ENCODE measurements at regions not wholly inside any gene's neighbourhood (a gene's known extent, or its start where the extent isn't known, plus 50 kb on each side); places are given as distances from the start of the nearest gene placed in this dataset.

- intact Hi-C loops (cut with DNase I; ENCODE audit: low total_unique reads): no loop called here
- peaks cover 0 to 5% of the 10 kb centered on the region in 2 donors for H3K9me3 ChIP-seq
- H3K27ac ChIP-seq: no peak overlapping the region
- no peak for DNase-seq (ENCODE audit: low spot score in 2 of 2)
- TF ChIP-seq POLR2AphosphoS5 (IDR thresholded peaks at IDR 0.05): no peak
- TF ChIP-seq POLR2A (IDR thresholded peaks at IDR 0.05): no peak
- TF ChIP-seq, protein P1, sequence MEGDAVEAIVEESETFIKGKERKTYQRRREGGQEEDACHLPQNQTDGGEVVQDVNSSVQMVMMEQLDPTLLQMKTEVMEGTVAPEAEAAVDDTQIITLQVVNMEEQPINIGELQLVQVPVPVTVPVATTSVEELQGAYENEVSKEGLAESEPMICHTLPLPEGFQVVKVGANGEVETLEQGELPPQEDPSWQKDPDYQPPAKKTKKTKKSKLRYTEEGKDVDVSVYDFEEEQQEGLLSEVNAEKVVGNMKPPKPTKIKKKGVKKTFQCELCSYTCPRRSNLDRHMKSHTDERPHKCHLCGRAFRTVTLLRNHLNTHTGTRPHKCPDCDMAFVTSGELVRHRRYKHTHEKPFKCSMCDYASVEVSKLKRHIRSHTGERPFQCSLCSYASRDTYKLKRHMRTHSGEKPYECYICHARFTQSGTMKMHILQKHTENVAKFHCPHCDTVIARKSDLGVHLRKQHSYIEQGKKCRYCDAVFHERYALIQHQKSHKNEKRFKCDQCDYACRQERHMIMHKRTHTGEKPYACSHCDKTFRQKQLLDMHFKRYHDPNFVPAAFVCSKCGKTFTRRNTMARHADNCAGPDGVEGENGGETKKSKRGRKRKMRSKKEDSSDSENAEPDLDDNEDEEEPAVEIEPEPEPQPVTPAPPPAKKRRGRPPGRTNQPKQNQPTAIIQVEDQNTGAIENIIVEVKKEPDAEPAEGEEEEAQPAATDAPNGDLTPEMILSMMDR (IDR thresholded peaks at IDR 0.05): no peak
- no peaks in the 10 kb centered on the region for H3K4me1 ChIP-seq
- no peak overlapping the region for H3K4me3 ChIP-seq
- no peaks in the 10 kb centered on the region for H3K27me3 ChIP-seq
- no peaks in the 10 kb centered on the region for H3K36me3 ChIP-seq
These were observed 337.4 kb upstream of the SLC14A2 start for GRCh38 chr18:45277908-45278307.

GRCh38 chr18:45280481-45281276, 334.6 kb upstream of the SLC14A2 start:
- Histone ChIP-seq H3K36me3 (no peaks in the 10 kb centered on the region), H3K27me3 (no peaks in the 10 kb centered on the region), H3K9me3 (no peaks in the 10 kb centered on the region), H3K27ac (no peak overlapping the region), H3K4me3 (no peak overlapping the region), H3K4me1 (no peaks in the 10 kb centered on the region)
- TF ChIP-seq POLR2AphosphoS5 (IDR thresholded peaks at IDR 0.05) (no peak), POLR2A (IDR thresholded peaks at IDR 0.05) (no peak)
- TF ChIP-seq, protein P1 (IDR thresholded peaks at IDR 0.05): no peak
- no peak for DNase-seq (ENCODE audit: low spot score in 2 of 2)
- intact Hi-C loops (cut with DNase I; ENCODE audit: low total_unique reads): no loop called here

DNA sequence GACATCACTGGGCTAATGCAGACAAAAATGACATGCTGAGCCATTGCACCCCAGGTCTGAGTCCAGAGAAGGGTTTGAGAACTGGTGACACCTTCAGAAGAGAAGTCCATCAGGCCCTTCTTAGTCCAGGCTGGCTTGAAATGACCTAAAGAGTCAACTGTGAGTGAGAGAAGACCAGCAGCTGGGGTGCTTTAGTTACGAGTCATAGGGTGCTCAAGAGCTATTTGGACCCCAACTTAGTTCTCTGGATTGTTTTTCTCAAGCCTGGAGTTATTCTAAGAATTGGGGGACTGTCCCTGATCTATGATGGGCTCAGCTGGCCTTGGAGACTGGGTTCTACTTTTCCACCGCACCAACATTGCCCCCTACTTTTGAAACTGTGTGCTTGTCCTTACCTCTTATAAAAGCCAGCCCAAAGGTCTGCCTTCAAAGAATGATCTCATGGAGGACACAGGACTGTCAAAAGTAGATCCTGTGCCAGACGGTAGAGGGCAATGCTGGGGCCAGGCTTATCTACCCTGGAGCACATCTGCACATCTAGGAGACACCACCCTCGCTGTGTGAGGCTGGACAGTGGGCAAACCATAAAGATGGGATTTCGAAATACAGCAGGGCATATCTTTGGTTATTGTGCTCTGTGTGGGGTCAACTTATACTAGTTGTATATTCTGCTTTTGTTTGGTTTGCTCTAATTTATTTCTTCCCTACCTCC, 333.0 kb upstream of the SLC14A2 start:
- no peak for DNase-seq (ENCODE audit: low spot score in 2 of 2)
- Histone ChIP-seq H3K4me1 (no peaks in the 10 kb centered on the region), H3K9me3 (no peaks in the 10 kb centered on the region), H3K27ac (no peak overlapping the region), H3K27me3 (no peaks in the 10 kb centered on the region), H3K36me3 (no peaks in the 10 kb centered on the region), H3K4me3 (no peak overlapping the region)
- intact Hi-C loops (cut with DNase I; ENCODE audit: low total_unique reads): no loop called here
- TF ChIP-seq, protein P1 (IDR thresholded peaks at IDR 0.05): no peak
- TF ChIP-seq POLR2A (IDR thresholded peaks at IDR 0.05): no peak
- no peak for TF ChIP-seq POLR2AphosphoS5 (IDR thresholded peaks at IDR 0.05)

GRCh38 chr18:45284174-45284573, 331.1 kb upstream of the SLC14A2 start:
- H3K27ac ChIP-seq: no peak overlapping the region
- no peak overlapping the region for H3K4me3 ChIP-seq
- intact Hi-C loops (cut with DNase I; ENCODE audit: low total_unique reads): no loop called here
- TF ChIP-seq POLR2A (IDR thresholded peaks at IDR 0.05): no peak
- TF ChIP-seq, protein P1 (IDR thresholded peaks at IDR 0.05): no peak
- no peak for TF ChIP-seq POLR2AphosphoS5 (IDR thresholded peaks at IDR 0.05)
- no peak for DNase-seq (ENCODE audit: low spot score in 2 of 2)
- no peaks in the 10 kb centered on the region for H3K9me3 ChIP-seq
- H3K4me1 ChIP-seq: no peaks in the 10 kb centered on the region
- H3K36me3 ChIP-seq: no peaks in the 10 kb centered on the region
- no peaks in the 10 kb centered on the region for H3K27me3 ChIP-seq

DNA sequence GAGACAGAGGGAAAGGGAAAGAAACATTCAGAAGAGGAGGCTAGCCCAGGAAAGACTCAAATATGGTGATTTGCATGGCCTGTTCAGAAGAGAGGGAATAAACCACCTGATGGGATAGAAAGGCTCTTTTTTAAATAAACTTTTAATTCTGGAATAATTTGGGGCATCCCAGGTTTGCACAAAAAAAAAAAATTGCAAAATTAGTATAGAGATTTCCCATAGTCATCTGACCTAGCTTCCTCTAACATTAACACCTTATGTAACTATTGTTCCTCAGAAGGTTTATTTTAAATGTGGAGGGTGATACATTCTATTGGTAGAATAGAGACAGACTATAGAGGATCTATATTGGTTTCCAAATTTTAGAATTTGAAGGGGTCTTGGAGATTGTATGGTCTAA, 330.4 kb upstream of the SLC14A2 start:
- Histone ChIP-seq H3K36me3 (no peaks in the 10 kb centered on the region), H3K27me3 (no peaks in the 10 kb centered on the region), H3K27ac (no peak overlapping the region), H3K4me1 (no peaks in the 10 kb centered on the region), H3K9me3 (no peaks in the 10 kb centered on the region), H3K4me3 (no peak overlapping the region)
- intact Hi-C loops (cut with DNase I; ENCODE audit: low total_unique reads): no loop called here
- TF ChIP-seq, protein P1 (IDR thresholded peaks at IDR 0.05): no peak
- TF ChIP-seq POLR2A (IDR thresholded peaks at IDR 0.05) (no peak), POLR2AphosphoS5 (IDR thresholded peaks at IDR 0.05) (no peak)
- DNase-seq (ENCODE audit: low spot score in 2 of 2): no peak

Measured in breast epithelium (tissue), 4 donors.